Endothelial cell (in vitro differentiated cells): ENCODE measurements at regions not wholly inside any gene's neighbourhood (a gene's known extent, or its start where the extent isn't known, plus 50 kb on each side); places are given as distances from the start of the nearest gene placed in this dataset.

Experiments
- DNase-seq: peaks from one replicate; pipeline ENCODE4 v3.0.0; 2021; ENCODE audit warnings: low spot score
- H3K27ac Mint-ChIP-seq: one replicate; pipeline ENCODE4 v1.8.0; 2021; ENCODE audit warnings: mixed read lengths, inconsistent platforms; ENCODE audit not compliant: unreplicated experiment
- H3K27me3 Mint-ChIP-seq: one replicate; pipeline ENCODE4 v1.8.0; 2021; ENCODE audit warnings: mild to moderate bottlenecking, moderate library complexity, mixed read lengths, inconsistent platforms; ENCODE audit not compliant: unreplicated experiment
- H3K36me3 Mint-ChIP-seq: one replicate; pipeline ENCODE4 v1.8.0; 2021; ENCODE audit warnings: mild to moderate bottlenecking, low read depth, mixed read lengths, inconsistent platforms; ENCODE audit not compliant: unreplicated experiment
- H3K4me1 Mint-ChIP-seq: one replicate; pipeline ENCODE4 v1.8.0; 2021; ENCODE audit warnings: mild to moderate bottlenecking, mixed read lengths, inconsistent platforms; ENCODE audit not compliant: unreplicated experiment
- H3K4me3 Mint-ChIP-seq: one replicate; pipeline ENCODE4 v1.8.0; 2021; ENCODE audit warnings: mild to moderate bottlenecking, mixed read lengths, inconsistent platforms; ENCODE audit not compliant: unreplicated experiment
- H3K9me3 Mint-ChIP-seq: one replicate; pipeline ENCODE4 v1.8.0; 2021; ENCODE audit warnings: mixed read lengths, inconsistent platforms; ENCODE audit not compliant: unreplicated experiment
- CTCF ChIP-seq: fragments of 200-600 bp; sonication (generic); IDR thresholded peaks from one replicate; pipeline ENCODE4 v1.5.0; 2021; ENCODE audit warnings: antibody characterized with exemption; ENCODE audit not compliant: unreplicated experiment

- no peak for DNase-seq
- H3K4me1 Mint-ChIP-seq = peaks cover 7% of the 10 kb centered on the region
- TF ChIP-seq CTCF = no peak
- no peaks in the 10 kb centered on the region for H3K9me3 Mint-ChIP-seq
- no peaks in the 10 kb centered on the region for H3K36me3 Mint-ChIP-seq
- no peak overlapping the region for H3K27ac Mint-ChIP-seq
- no peaks in the 10 kb centered on the region for H3K27me3 Mint-ChIP-seq
- H3K4me3 Mint-ChIP-seq = no peak overlapping the region
These were observed 992.7 kb upstream of the HS3ST1 start for GRCh38 chr4:12421364-12421763.

GRCh38 chr4:12416755-12417154 is 988.1 kb upstream of the HS3ST1 start:
- Mint-ChIP-seq H3K27me3 (no peaks in the 10 kb centered on the region), H3K4me1 (peaks cover 7% of the 10 kb centered on the region), H3K9me3 (no peaks in the 10 kb centered on the region), H3K36me3 (no peaks in the 10 kb centered on the region), H3K4me3 (no peak overlapping the region), H3K27ac (no peak overlapping the region)
- no peak for TF ChIP-seq CTCF
- no peak for DNase-seq

- H3K27ac Mint-ChIP-seq = no peak overlapping the region
- no peak for TF ChIP-seq CTCF
- no peak for DNase-seq
- no peaks in the 10 kb centered on the region for H3K36me3 Mint-ChIP-seq
- no peaks in the 10 kb centered on the region for H3K27me3 Mint-ChIP-seq
- H3K4me1 Mint-ChIP-seq = peaks cover 3% of the 10 kb centered on the region
- H3K9me3 Mint-ChIP-seq = no peaks in the 10 kb centered on the region
- H3K4me3 Mint-ChIP-seq = no peak overlapping the region
These were observed 985.6 kb upstream of the HS3ST1 start for GRCh38 chr4:12414181-12414812.

- no peaks in the 10 kb centered on the region for H3K4me1 Mint-ChIP-seq
- no peaks in the 10 kb centered on the region for H3K27me3 Mint-ChIP-seq
- H3K9me3 Mint-ChIP-seq = no peaks in the 10 kb centered on the region
- no peak overlapping the region for H3K27ac Mint-ChIP-seq
- H3K4me3 Mint-ChIP-seq = no peak overlapping the region
- no peak for DNase-seq
- TF ChIP-seq CTCF = no peak
- H3K36me3 Mint-ChIP-seq = no peaks in the 10 kb centered on the region
These were observed 982.4 kb upstream of the HS3ST1 start for GRCh38 chr4:12411072-12411471.

GRCh38 chr4:12409507-12410190 is 981.0 kb upstream of the HS3ST1 start:
- Mint-ChIP-seq H3K36me3 (no peaks in the 10 kb centered on the region), H3K27ac (no peak overlapping the region), H3K9me3 (no peaks in the 10 kb centered on the region), H3K27me3 (no peaks in the 10 kb centered on the region), H3K4me1 (no peaks in the 10 kb centered on the region), H3K4me3 (no peak overlapping the region)
- DNase-seq = no peak
- TF ChIP-seq CTCF = no peak
